ENCODE measurements at regions not wholly inside any gene's neighbourhood (a gene's known extent, or its start where the extent isn't known, plus 50 kb on each side); places are given as distances from the start of the nearest gene placed in this dataset.

- no peak for TF ChIP-seq CTCF (IDR thresholded peaks at IDR 0.05; ENCODE audit: low read depth, low read length, missing control alignments)
- H3K4me3 ChIP-seq (ENCODE audit: low read depth, low read length), result no peak overlapping the region
- in situ Hi-C loops (cut with HindIII; ENCODE audit: low sequenced_read_pairs), result no loop called here
- DNase-seq (ENCODE audit: low read depth), result no peak
These were observed 198.1 kb upstream of the RBPJ start for GRCh38 chr4:26122690-26123089.

GRCh38 chr4:26124753-26125321 lies 196.0 kb upstream of the RBPJ start:
- DNase-seq (ENCODE audit: low read depth), result no peak
- in situ Hi-C loops (cut with HindIII; ENCODE audit: low sequenced_read_pairs), result no loop called here
- no peak overlapping the region for H3K4me3 ChIP-seq (ENCODE audit: low read depth, low read length)
- no peak for TF ChIP-seq CTCF (IDR thresholded peaks at IDR 0.05; ENCODE audit: low read depth, low read length, missing control alignments)

GRCh38 chr4:26126143-26126718 lies 194.6 kb upstream of the RBPJ start:
- TF ChIP-seq CTCF (IDR thresholded peaks at IDR 0.05; ENCODE audit: low read depth, low read length, missing control alignments), result no peak
- no peak for DNase-seq (ENCODE audit: low read depth)
- in situ Hi-C loops (cut with HindIII; ENCODE audit: low sequenced_read_pairs), result no loop called here
- no peak overlapping the region for H3K4me3 ChIP-seq (ENCODE audit: low read depth, low read length)

GRCh38 chr4:26126994-26127393 lies 193.8 kb upstream of the RBPJ start:
- no peak overlapping the region for H3K4me3 ChIP-seq (ENCODE audit: low read depth, low read length)
- in situ Hi-C loops (cut with HindIII; ENCODE audit: low sequenced_read_pairs), result no loop called here
- no peak for DNase-seq (ENCODE audit: low read depth)
- TF ChIP-seq CTCF (IDR thresholded peaks at IDR 0.05; ENCODE audit: low read depth, low read length, missing control alignments), result no peak

GRCh38 chr4:26127851-26128337 lies 192.9 kb upstream of the RBPJ start:
- in situ Hi-C loops (cut with HindIII; ENCODE audit: low sequenced_read_pairs), result no loop called here
- no peak overlapping the region for H3K4me3 ChIP-seq (ENCODE audit: low read depth, low read length)
- TF ChIP-seq CTCF (IDR thresholded peaks at IDR 0.05; ENCODE audit: low read depth, low read length, missing control alignments), result no peak
- DNase-seq (ENCODE audit: low read depth), result no peak

- in situ Hi-C loops (cut with HindIII; ENCODE audit: low sequenced_read_pairs), result no loop called here
- no peak overlapping the region for H3K4me3 ChIP-seq (ENCODE audit: low read depth, low read length)
- no peak for DNase-seq (ENCODE audit: low read depth)
- TF ChIP-seq CTCF (IDR thresholded peaks at IDR 0.05; ENCODE audit: low read depth, low read length, missing control alignments), result no peak
These were observed 190.6 kb upstream of the RBPJ start for GRCh38 chr4:26130173-26130572.
